ENCODE measurements at regions not wholly inside any gene's neighbourhood (a gene's known extent, or its start where the extent isn't known, plus 50 kb on each side); places are given as distances from the start of the nearest gene placed in this dataset.

- TF ChIP-seq AEBP2 (tag by site-specific recombination; IDR thresholded peaks at IDR 0.05; ENCODE audit: borderline replicate concordance) (no peak), ZNF423 (tag by site-specific recombination; IDR thresholded peaks at IDR 0.05) (no peak), ZNF501 (tag by site-specific recombination; IDR thresholded peaks at IDR 0.05) (no peak), ZNF18 (tag by site-specific recombination; IDR thresholded peaks at IDR 0.05) (no peak), CTCF (tag by site-specific recombination; IDR thresholded peaks at IDR 0.05) (no peak), ZBTB20 (tag by site-specific recombination; IDR thresholded peaks at IDR 0.05) (no peak), HIC1 (tag by site-specific recombination; IDR thresholded peaks at IDR 0.05) (no peak), SCRT2 (tag by site-specific recombination; IDR thresholded peaks at IDR 0.05) (no peak), ZNF398 (tag by site-specific recombination; IDR thresholded peaks at IDR 0.05) (no peak), GLIS1 (tag by site-specific recombination; IDR thresholded peaks at IDR 0.05) (no peak), EGR2 (tag by site-specific recombination; IDR thresholded peaks at IDR 0.05; ENCODE audit: low read depth) (no peak), ZNF266 (tag by site-specific recombination; IDR thresholded peaks at IDR 0.05; ENCODE audit: low read depth) (no peak), ZBTB49 (tag by site-specific recombination; IDR thresholded peaks at IDR 0.05; ENCODE audit: low read depth) (no peak)
These were observed 51.3 kb upstream of the ZNF169 start for GRCh38 chr9:94207781-94208180.

Data from HEK293 (cell line).